ENCODE measurements at regions not wholly inside any gene's neighbourhood (a gene's known extent, or its start where the extent isn't known, plus 50 kb on each side); places are given as distances from the start of the nearest gene placed in this dataset.

GRCh38 chr15:61668444-61668843, 391.8 kb downstream of the VPS13C start:
- TF ChIP-seq EZH2 (IDR thresholded peaks at IDR 0.05; ENCODE audit: borderline replicate concordance, low read length) (no peak), CTCF (IDR thresholded peaks at IDR 0.05; ENCODE audit: low read length) (no peak)
- no peak overlapping the region for H3K9ac ChIP-seq (ENCODE audit: low read length)
- no peaks in the 10 kb centered on the region for H3K9me3 ChIP-seq (ENCODE audit: low read length)
- no peak overlapping the region for H3K4me2 ChIP-seq (ENCODE audit: low read length)
- no peaks in the 10 kb centered on the region for H3K36me3 ChIP-seq (ENCODE audit: insufficient read depth, low read length)
- no peaks in the 10 kb centered on the region for H3F3A ChIP-seq (ENCODE audit: insufficient read depth, low read length)
- H3K27ac ChIP-seq (ENCODE audit: low read depth, low read length, poor library complexity, severe bottlenecking), result no peak overlapping the region
- H3K9me2 ChIP-seq (ENCODE audit: low read depth, low read length), result no peaks in the 10 kb centered on the region
- H4K20me1 ChIP-seq (ENCODE audit: insufficient read depth, low read length), result no peaks in the 10 kb centered on the region
- no peak overlapping the region for H3K4me3 ChIP-seq (ENCODE audit: low read depth, low read length, poor library complexity, severe bottlenecking)
- H3K79me2 ChIP-seq (ENCODE audit: insufficient read depth, low read length), result no peaks in the 10 kb centered on the region
- H2AFZ ChIP-seq (ENCODE audit: low read length), result no peak overlapping the region
- H3K4me1 ChIP-seq (ENCODE audit: insufficient read depth, low read length, severe bottlenecking), result no peaks in the 10 kb centered on the region
- no peaks in the 10 kb centered on the region for H3K27me3 ChIP-seq (ENCODE audit: insufficient read depth, low read length)

DNA sequence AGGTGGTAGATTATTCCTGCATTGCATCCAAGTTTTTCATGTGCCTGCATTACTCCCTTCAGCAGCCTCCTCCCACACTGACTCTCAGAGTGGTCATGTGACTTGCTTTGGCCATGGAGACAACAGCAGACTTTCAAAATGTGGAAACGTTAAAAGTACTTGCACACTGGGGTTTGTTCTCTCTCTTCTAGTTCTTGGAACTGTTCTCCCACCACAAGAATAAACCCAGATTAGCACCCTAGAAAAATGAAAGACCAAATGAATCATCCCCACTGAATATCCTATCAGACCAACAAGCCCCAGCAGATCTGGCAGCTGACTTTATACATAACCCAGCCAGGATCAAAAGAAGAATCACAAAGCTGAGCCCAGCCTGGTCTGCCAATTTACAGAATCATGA, 398.5 kb downstream of the VPS13C start:
- Histone ChIP-seq H3K36me3 (ENCODE audit: insufficient read depth, low read length) (no peaks in the 10 kb centered on the region), H3F3A (ENCODE audit: insufficient read depth, low read length) (no peaks in the 10 kb centered on the region), H3K27ac (ENCODE audit: low read depth, low read length, poor library complexity, severe bottlenecking) (no peak overlapping the region), H3K9me3 (ENCODE audit: low read length) (0 out of 2 replicates have a peak, but pooled peaks cover 3% of the 10 kb centered on the region), H3K9ac (ENCODE audit: low read length) (no peak overlapping the region), H3K79me2 (ENCODE audit: insufficient read depth, low read length) (no peaks in the 10 kb centered on the region), H3K9me2 (ENCODE audit: low read depth, low read length) (no peaks in the 10 kb centered on the region), H3K4me2 (ENCODE audit: low read length) (no peak overlapping the region), H3K27me3 (ENCODE audit: insufficient read depth, low read length) (no peaks in the 10 kb centered on the region), H2AFZ (ENCODE audit: low read length) (no peak overlapping the region), H4K20me1 (ENCODE audit: insufficient read depth, low read length) (no peaks in the 10 kb centered on the region), H3K4me3 (ENCODE audit: low read depth, low read length, poor library complexity, severe bottlenecking) (no peak overlapping the region), H3K4me1 (ENCODE audit: insufficient read depth, low read length, severe bottlenecking) (no peaks in the 10 kb centered on the region)
- TF ChIP-seq EZH2 (IDR thresholded peaks at IDR 0.05; ENCODE audit: borderline replicate concordance, low read length) (no peak), CTCF (IDR thresholded peaks at IDR 0.05; ENCODE audit: low read length) (no peak)

- Histone ChIP-seq H3K27ac (ENCODE audit: low read depth, low read length, poor library complexity, severe bottlenecking) (no peak overlapping the region), H3K27me3 (ENCODE audit: insufficient read depth, low read length) (no peaks in the 10 kb centered on the region), H3K36me3 (ENCODE audit: insufficient read depth, low read length) (no peaks in the 10 kb centered on the region), H2AFZ (ENCODE audit: low read length) (no peak overlapping the region), H4K20me1 (ENCODE audit: insufficient read depth, low read length) (no peaks in the 10 kb centered on the region), H3K4me2 (ENCODE audit: low read length) (no peak overlapping the region), H3K9me2 (ENCODE audit: low read depth, low read length) (no peaks in the 10 kb centered on the region), H3K4me1 (ENCODE audit: insufficient read depth, low read length, severe bottlenecking) (no peaks in the 10 kb centered on the region), H3K4me3 (ENCODE audit: low read depth, low read length, poor library complexity, severe bottlenecking) (no peak overlapping the region), H3K79me2 (ENCODE audit: insufficient read depth, low read length) (no peaks in the 10 kb centered on the region), H3K9ac (ENCODE audit: low read length) (no peak overlapping the region), H3K9me3 (ENCODE audit: low read length) (0 out of 2 replicates have a peak, but pooled peaks cover 3% of the 10 kb centered on the region), H3F3A (ENCODE audit: insufficient read depth, low read length) (no peaks in the 10 kb centered on the region)
- TF ChIP-seq EZH2 (IDR thresholded peaks at IDR 0.05; ENCODE audit: borderline replicate concordance, low read length), result no peak
- no peak for TF ChIP-seq CTCF (IDR thresholded peaks at IDR 0.05; ENCODE audit: low read length)
These were observed 399.7 kb downstream of the VPS13C start for GRCh38 chr15:61660579-61660978.
